KMS-11 (cell line): ENCODE measurements at regions not wholly inside any gene's neighbourhood (a gene's known extent, or its start where the extent isn't known, plus 50 kb on each side); places are given as distances from the start of the nearest gene placed in this dataset.

Experiments used
- H2AFZ ChIP-seq: fragments of 200-600 bp; sonication (generic); 2 replicates; pipeline ENCODE4 v1.6.1; 2016; ENCODE audit warnings: antibody characterized with exemption, mixed run types, low read depth
- H3K27ac ChIP-seq: fragments of 200-600 bp; sonication (generic); 2 replicates; pipeline ENCODE4 v1.6.1; 2016; ENCODE audit warnings: mild to moderate bottlenecking, mixed run types
- H3K27me3 ChIP-seq: fragments of 200-600 bp; sonication (generic); 2 replicates; pipeline ENCODE4 v1.6.1; 2017; ENCODE audit warnings: mild to moderate bottlenecking, low read depth, mixed run types, moderate library complexity; ENCODE audit not compliant: insufficient read depth
- H3K36me3 ChIP-seq: fragments of 200-600 bp; sonication (generic); 2 replicates; pipeline ENCODE4 v1.6.1; 2017; ENCODE audit warnings: mild to moderate bottlenecking, mixed run types; ENCODE audit not compliant: insufficient read depth
- H3K4me1 ChIP-seq: fragments of 200-600 bp; sonication (generic); 2 replicates; pipeline ENCODE4 v1.6.1; 2016; ENCODE audit warnings: mild to moderate bottlenecking, low read depth, mixed run types; ENCODE audit not compliant: poor library complexity, severe bottlenecking
- H3K4me2 ChIP-seq: fragments of 200-600 bp; sonication (generic); 2 replicates; pipeline ENCODE4 v1.7.0; 2016; ENCODE audit warnings: mild to moderate bottlenecking, mixed run types
- H3K4me3 ChIP-seq: fragments of 200-600 bp; sonication (generic); IDR thresholded peaks from 2 replicates; pipeline ENCODE4 v1.6.1; 2017; ENCODE audit warnings: low read depth, low read length, mixed read lengths; ENCODE audit not compliant: insufficient read depth
- H3K79me2 ChIP-seq: fragments of 200-600 bp; sonication (generic); 2 replicates; pipeline ENCODE4 v1.6.1; 2016; ENCODE audit warnings: low read depth, mixed run types; ENCODE audit not compliant: insufficient read depth
- H3K9ac ChIP-seq: fragments of 200-600 bp; sonication (generic); 2 replicates; pipeline ENCODE4 v1.6.1; 2016; ENCODE audit warnings: mild to moderate bottlenecking, mixed run types
- H4K20me1 ChIP-seq: fragments of 200-600 bp; sonication (generic); 2 replicates; pipeline ENCODE4 v1.6.1; 2016; ENCODE audit warnings: mild to moderate bottlenecking, mixed run types; ENCODE audit not compliant: insufficient read depth
- TF ChIP-seq, protein P1 (sequence below): fragments of 200-600 bp; sonication (generic); conservative IDR thresholded peaks from 2 replicates; pipeline ENCODE4 v1.6.1; 2017; ENCODE audit warnings: low read depth, mild to moderate bottlenecking, antibody characterized with exemption, low read length, moderate library complexity, mixed read lengths

DNA sequence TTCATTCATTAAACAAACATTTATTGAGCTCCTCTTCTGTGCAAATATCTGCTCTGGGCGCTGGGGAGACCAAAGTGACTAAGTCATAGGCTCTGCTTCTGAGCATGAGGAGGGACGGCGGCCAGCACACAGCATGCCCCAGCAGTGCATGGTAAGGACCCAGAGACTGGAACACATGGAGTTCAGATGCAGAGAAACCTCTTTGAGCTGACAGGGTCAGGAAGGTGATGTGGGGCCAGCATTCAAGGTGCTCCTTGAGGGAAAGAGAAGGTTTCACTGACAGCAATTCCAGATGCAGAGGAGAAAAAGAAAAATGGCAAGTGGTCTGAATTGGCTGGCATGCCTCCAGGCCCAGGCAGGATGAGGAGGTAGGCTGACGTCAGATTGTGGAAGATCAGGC lies 234.5 kb downstream of the UACA start:
- Histone ChIP-seq H3K4me1 (peaks cover 10% of the 10 kb centered on the region), H3K4me2 (no peak overlapping the region), H2AFZ (no peak overlapping the region), H3K9ac (no peak overlapping the region), H3K4me3 (no peak overlapping the region), H3K27me3 (no peaks in the 10 kb centered on the region), H3K27ac (no peak overlapping the region), H3K36me3 (no peaks in the 10 kb centered on the region), H3K79me2 (no peaks in the 10 kb centered on the region), H4K20me1 (no peaks in the 10 kb centered on the region)
- TF ChIP-seq, protein P1, sequence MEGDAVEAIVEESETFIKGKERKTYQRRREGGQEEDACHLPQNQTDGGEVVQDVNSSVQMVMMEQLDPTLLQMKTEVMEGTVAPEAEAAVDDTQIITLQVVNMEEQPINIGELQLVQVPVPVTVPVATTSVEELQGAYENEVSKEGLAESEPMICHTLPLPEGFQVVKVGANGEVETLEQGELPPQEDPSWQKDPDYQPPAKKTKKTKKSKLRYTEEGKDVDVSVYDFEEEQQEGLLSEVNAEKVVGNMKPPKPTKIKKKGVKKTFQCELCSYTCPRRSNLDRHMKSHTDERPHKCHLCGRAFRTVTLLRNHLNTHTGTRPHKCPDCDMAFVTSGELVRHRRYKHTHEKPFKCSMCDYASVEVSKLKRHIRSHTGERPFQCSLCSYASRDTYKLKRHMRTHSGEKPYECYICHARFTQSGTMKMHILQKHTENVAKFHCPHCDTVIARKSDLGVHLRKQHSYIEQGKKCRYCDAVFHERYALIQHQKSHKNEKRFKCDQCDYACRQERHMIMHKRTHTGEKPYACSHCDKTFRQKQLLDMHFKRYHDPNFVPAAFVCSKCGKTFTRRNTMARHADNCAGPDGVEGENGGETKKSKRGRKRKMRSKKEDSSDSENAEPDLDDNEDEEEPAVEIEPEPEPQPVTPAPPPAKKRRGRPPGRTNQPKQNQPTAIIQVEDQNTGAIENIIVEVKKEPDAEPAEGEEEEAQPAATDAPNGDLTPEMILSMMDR: no peak

GRCh38 chr15:70528270-70528706 lies 235.1 kb downstream of the UACA start:
- no peaks in the 10 kb centered on the region for H3K36me3 ChIP-seq
- H3K4me2 ChIP-seq: peak overlapping the region; percentile 27; the same call in 1 of the 2 replicates
- H4K20me1 ChIP-seq: no peaks in the 10 kb centered on the region

DNA sequence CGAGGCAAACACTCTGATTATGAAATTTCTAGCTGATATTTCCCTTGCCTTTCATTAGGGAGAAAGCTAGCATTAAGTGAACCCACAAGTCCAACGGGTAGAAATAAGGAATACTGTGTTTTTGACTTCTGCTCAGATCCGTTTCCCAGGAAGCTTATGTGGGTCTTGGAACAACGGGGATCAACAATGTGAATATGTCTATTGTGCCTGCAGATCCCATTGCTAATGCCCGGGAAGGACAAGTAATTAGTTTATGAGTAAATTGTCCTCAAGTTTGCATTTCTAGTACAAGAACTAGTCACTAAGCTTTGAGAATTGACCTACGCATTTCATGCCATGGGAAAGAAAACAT lies 236.4 kb downstream of the UACA start:
- Histone ChIP-seq H3K4me1 (peaks cover 10% of the 10 kb centered on the region), H2AFZ (no peak overlapping the region), H3K27ac (no peak overlapping the region), H3K79me2 (no peaks in the 10 kb centered on the region), H3K27me3 (no peaks in the 10 kb centered on the region), H3K9ac (no peak overlapping the region), H3K36me3 (no peaks in the 10 kb centered on the region), H3K4me3 (no peak overlapping the region), H4K20me1 (no peaks in the 10 kb centered on the region), H3K4me2 (no peak overlapping the region)
- TF ChIP-seq, protein P1: no peak

More at GRCh38 chr15:70528270-70528706, 235.1 kb downstream of the UACA start:
- Histone ChIP-seq H3K79me2 (no peaks in the 10 kb centered on the region), H3K9ac (no peak overlapping the region), H3K4me1 (peaks cover 10% of the 10 kb centered on the region), H3K4me3 (no peak overlapping the region), H2AFZ (peak overlapping the region; percentile 53), H3K27ac (no peak overlapping the region), H3K27me3 (no peaks in the 10 kb centered on the region)
- TF ChIP-seq, protein P1: no peak

GRCh38 chr15:70526221-70526973 lies 237.0 kb downstream of the UACA start:
- H3K36me3 ChIP-seq: no peaks in the 10 kb centered on the region
- TF ChIP-seq, protein P1: no peak
- H3K4me3 ChIP-seq: no peak overlapping the region
- no peak overlapping the region for H2AFZ ChIP-seq
- H4K20me1 ChIP-seq: no peaks in the 10 kb centered on the region
- H3K4me1 ChIP-seq: peaks cover 10% of the 10 kb centered on the region
- no peak overlapping the region for H3K4me2 ChIP-seq
- H3K9ac ChIP-seq: no peak overlapping the region
- H3K27ac ChIP-seq: no peak overlapping the region
- H3K79me2 ChIP-seq: no peaks in the 10 kb centered on the region
- no peaks in the 10 kb centered on the region for H3K27me3 ChIP-seq
